Activated CD8-positive, alpha-beta T cell treated with anti-CD3 and anti-CD28 coated beads for 36 hours (primary cell): ENCODE measurements at regions not wholly inside any gene's neighbourhood (a gene's known extent, or its start where the extent isn't known, plus 50 kb on each side); places are given as distances from the start of the nearest gene placed in this dataset.
"Not testable (repeated sequence)": the region's sequence is repeated elsewhere in the genome, so short reads cannot be mapped to it uniquely, and the experiment has no call there.

ENCODE experiments used
- ATAC-seq: fragments of 200-7000 bp; cut with Tn5 transposase; one replicate; pipeline ENCODE4 v1.10.0; 2021; ENCODE audit warnings: mild to moderate bottlenecking, moderate library complexity
- CTCF ChIA-PET: fragments of 350-600 bp; sonication (Branson Sonifier 250); formaldehyde crosslinking; loops from one replicate; lab custom pipeline; 2021; ENCODE audit warnings: antibody characterized with exemption; lab: Charles Lee
- POLR2A ChIA-PET: fragments of 350-600 bp; sonication (Branson Sonifier 250); formaldehyde crosslinking; loops from one replicate; lab custom pipeline; 2021; ENCODE audit warnings: antibody characterized with exemption; lab: Charles Lee
- DNase-seq: peaks from one replicate; pipeline ENCODE4 v3.0.0-alpha.2; 2020
- H3K27ac Mint-ChIP-seq: one replicate; pipeline ENCODE4 v1.8.0; 2021; ENCODE audit warnings: mild to moderate bottlenecking, mixed read lengths
- H3K27me3 Mint-ChIP-seq: one replicate; pipeline ENCODE4 v1.8.0; 2021; ENCODE audit warnings: mixed read lengths
- H3K36me3 Mint-ChIP-seq: one replicate; pipeline ENCODE4 v1.8.0; 2021; ENCODE audit warnings: low read depth, mixed read lengths
- H3K4me1 Mint-ChIP-seq: one replicate; pipeline ENCODE4 v1.8.0; 2021; ENCODE audit warnings: low read depth, mixed read lengths
- H3K4me3 Mint-ChIP-seq: one replicate; pipeline ENCODE4 v1.8.0; 2021; ENCODE audit warnings: mild to moderate bottlenecking, moderate library complexity, mixed read lengths
- H3K9me3 Mint-ChIP-seq: one replicate; pipeline ENCODE4 v1.8.0; 2021; ENCODE audit warnings: mixed read lengths
- intact Hi-C: fragments of 100-400 bp; cut with micrococcal nuclease; formaldehyde crosslinking; loops from one replicate; pipeline ENCODE4 v1.10.0; 2022
- TF ChIP-seq, protein P1 (sequence below): fragments of 200-600 bp; IDR thresholded peaks from one replicate; pipeline ENCODE4 v1.8.0; 2022; ENCODE audit warnings: antibody characterized with exemption, mild to moderate bottlenecking

GRCh38 chr10:125233726-125234125 lies 73.4 kb upstream of the CTBP2 start:
- no peak overlapping the region for H3K27ac Mint-ChIP-seq
- no peak overlapping the region for H3K4me3 Mint-ChIP-seq
- H3K4me1 Mint-ChIP-seq: no peaks in the 10 kb centered on the region
- TF ChIP-seq, protein P1, sequence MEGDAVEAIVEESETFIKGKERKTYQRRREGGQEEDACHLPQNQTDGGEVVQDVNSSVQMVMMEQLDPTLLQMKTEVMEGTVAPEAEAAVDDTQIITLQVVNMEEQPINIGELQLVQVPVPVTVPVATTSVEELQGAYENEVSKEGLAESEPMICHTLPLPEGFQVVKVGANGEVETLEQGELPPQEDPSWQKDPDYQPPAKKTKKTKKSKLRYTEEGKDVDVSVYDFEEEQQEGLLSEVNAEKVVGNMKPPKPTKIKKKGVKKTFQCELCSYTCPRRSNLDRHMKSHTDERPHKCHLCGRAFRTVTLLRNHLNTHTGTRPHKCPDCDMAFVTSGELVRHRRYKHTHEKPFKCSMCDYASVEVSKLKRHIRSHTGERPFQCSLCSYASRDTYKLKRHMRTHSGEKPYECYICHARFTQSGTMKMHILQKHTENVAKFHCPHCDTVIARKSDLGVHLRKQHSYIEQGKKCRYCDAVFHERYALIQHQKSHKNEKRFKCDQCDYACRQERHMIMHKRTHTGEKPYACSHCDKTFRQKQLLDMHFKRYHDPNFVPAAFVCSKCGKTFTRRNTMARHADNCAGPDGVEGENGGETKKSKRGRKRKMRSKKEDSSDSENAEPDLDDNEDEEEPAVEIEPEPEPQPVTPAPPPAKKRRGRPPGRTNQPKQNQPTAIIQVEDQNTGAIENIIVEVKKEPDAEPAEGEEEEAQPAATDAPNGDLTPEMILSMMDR: no peak
- no peaks in the 10 kb centered on the region for H3K36me3 Mint-ChIP-seq
- peaks cover 8% of the 10 kb centered on the region for H3K9me3 Mint-ChIP-seq
- no peak for ATAC-seq
- CTCF ChIA-PET: no interaction called here
- intact Hi-C loops: no loop called here
- POLR2A ChIA-PET: no interaction called here
- DNase-seq: no peak
- peaks cover 6% of the 10 kb centered on the region for H3K27me3 Mint-ChIP-seq

GRCh38 chr10:125232841-125233240 lies 72.5 kb upstream of the CTBP2 start:
- no peak overlapping the region for H3K27ac Mint-ChIP-seq
- TF ChIP-seq, protein P1: no peak
- H3K27me3 Mint-ChIP-seq: peaks cover 6% of the 10 kb centered on the region
- H3K9me3 Mint-ChIP-seq: no peaks in the 10 kb centered on the region
- H3K4me1 Mint-ChIP-seq: no peaks in the 10 kb centered on the region
- ATAC-seq (no peak), DNase-seq (no peak)
- CTCF ChIA-PET: no interaction called here
- POLR2A ChIA-PET: no interaction called here
- H3K4me3 Mint-ChIP-seq: no peak overlapping the region
- intact Hi-C loops: no loop called here
- no peaks in the 10 kb centered on the region for H3K36me3 Mint-ChIP-seq

- ChIA-PET POLR2A (interaction anchor here (0.6 kb wide), 1 partner anchor 87 kb away, joined by 3 read pairs; no protein-coding TSS in a partner anchor), CTCF (no interaction called here)
- Mint-ChIP-seq H3K27me3 (peaks cover 6% of the 10 kb centered on the region), H3K4me3 (no peak overlapping the region), H3K4me1 (no peaks in the 10 kb centered on the region), H3K27ac (no peak overlapping the region), H3K9me3 (peaks cover 4% of the 10 kb centered on the region), H3K36me3 (no peaks in the 10 kb centered on the region)
- intact Hi-C loops: no loop called here
- TF ChIP-seq, protein P1: no peak
- DNase-seq (no peak), ATAC-seq (no peak)
Observed at GRCh38 chr10:125231813-125232475, 71.6 kb upstream of the CTBP2 start.

GRCh38 chr10:125231116-125231812 lies 70.9 kb upstream of the CTBP2 start:
- no peaks in the 10 kb centered on the region for H3K4me1 Mint-ChIP-seq
- no peaks in the 10 kb centered on the region for H3K36me3 Mint-ChIP-seq
- no peak overlapping the region for H3K4me3 Mint-ChIP-seq
- intact Hi-C loops: no loop called here
- H3K27me3 Mint-ChIP-seq: peaks cover 6% of the 10 kb centered on the region
- ATAC-seq (no peak), DNase-seq (no peak)
- TF ChIP-seq, protein P1: no peak
- ChIA-PET POLR2A (no interaction called here), CTCF (no interaction called here)
- H3K27ac Mint-ChIP-seq: no peak overlapping the region
- H3K9me3 Mint-ChIP-seq: peaks cover 4% of the 10 kb centered on the region

DNA sequence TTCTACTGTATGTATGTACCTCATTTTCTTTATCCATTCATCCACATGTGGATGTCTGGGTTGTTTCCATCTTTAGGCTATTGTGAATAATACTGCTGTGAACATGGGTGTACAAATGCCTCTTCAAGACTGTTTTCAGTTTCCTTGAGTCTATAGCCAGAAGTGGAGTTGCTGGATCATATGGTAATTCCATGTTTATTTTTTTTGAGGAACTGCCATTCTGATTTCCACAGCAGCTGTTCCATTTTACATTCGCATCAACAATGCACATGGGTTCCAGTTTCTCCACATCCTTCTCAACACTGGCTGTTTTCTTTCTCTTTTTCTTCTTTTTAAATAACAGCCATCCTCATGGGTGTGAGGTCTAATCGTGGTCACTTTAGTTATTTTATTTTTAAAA lies 69.9 kb upstream of the CTBP2 start:
- H3K4me3 Mint-ChIP-seq: no peak overlapping the region
- CTCF ChIA-PET: no interaction called here
- H3K27ac Mint-ChIP-seq: no peak overlapping the region

GRCh38 chr10:125228245-125228940 lies 68.0 kb upstream of the CTBP2 start:
- H3K9me3 Mint-ChIP-seq, H3K27ac Mint-ChIP-seq, POLR2A ChIA-PET, CTCF ChIA-PET, DNase-seq, H3K36me3 Mint-ChIP-seq, H3K27me3 Mint-ChIP-seq, H3K4me3 Mint-ChIP-seq, ATAC-seq, intact Hi-C loops, H3K4me1 Mint-ChIP-seq: not testable (repeated sequence)

More for the DNA sequence above, 69.9 kb upstream of the CTBP2 start:
- POLR2A ChIA-PET: no interaction called here
- TF ChIP-seq, protein P1: no peak
- peaks cover 4% of the 10 kb centered on the region for H3K9me3 Mint-ChIP-seq
- H3K4me1 Mint-ChIP-seq: no peaks in the 10 kb centered on the region
- H3K27me3 Mint-ChIP-seq: peaks cover 3% of the 10 kb centered on the region
- H3K36me3 Mint-ChIP-seq: no peaks in the 10 kb centered on the region
- intact Hi-C loops: no loop called here
- DNase-seq (no peak), ATAC-seq (no peak)
